Activated T-helper 17 cell treated with anti-CD3 and anti-CD28 coated beads, Interleukin-2, amount 50 U/mL, for 72 hours (primary cell): ENCODE measurements at regions not wholly inside any gene's neighbourhood (a gene's known extent, or its start where the extent isn't known, plus 50 kb on each side); places are given as distances from the start of the nearest gene placed in this dataset.

ENCODE experiments used
- ATAC-seq: fragments of 150-1000 bp; cut with Tn5 transposase; replicated peaks from 2 replicates; pipeline ENCODE4 v1.10.0; 2021; ENCODE audit warnings: mild to moderate bottlenecking, moderate library complexity
- H3K27ac Mint-ChIP-seq: one replicate; pipeline ENCODE4 v1.8.0; 2022; ENCODE audit warnings: mixed read lengths
- H3K27me3 Mint-ChIP-seq: one replicate; pipeline ENCODE4 v1.8.0; 2022; ENCODE audit warnings: mixed read lengths
- H3K36me3 Mint-ChIP-seq: one replicate; pipeline ENCODE4 v1.8.0; 2022; ENCODE audit warnings: low read depth, mild to moderate bottlenecking, mixed read lengths
- H3K4me1 Mint-ChIP-seq: one replicate; pipeline ENCODE4 v1.8.0; 2022; ENCODE audit warnings: mixed read lengths
- H3K4me3 Mint-ChIP-seq: one replicate; pipeline ENCODE4 v1.8.0; 2022; ENCODE audit warnings: mild to moderate bottlenecking, mixed read lengths
- H3K9me3 Mint-ChIP-seq: one replicate; pipeline ENCODE4 v1.8.0; 2022; ENCODE audit warnings: mixed read lengths

DNA sequence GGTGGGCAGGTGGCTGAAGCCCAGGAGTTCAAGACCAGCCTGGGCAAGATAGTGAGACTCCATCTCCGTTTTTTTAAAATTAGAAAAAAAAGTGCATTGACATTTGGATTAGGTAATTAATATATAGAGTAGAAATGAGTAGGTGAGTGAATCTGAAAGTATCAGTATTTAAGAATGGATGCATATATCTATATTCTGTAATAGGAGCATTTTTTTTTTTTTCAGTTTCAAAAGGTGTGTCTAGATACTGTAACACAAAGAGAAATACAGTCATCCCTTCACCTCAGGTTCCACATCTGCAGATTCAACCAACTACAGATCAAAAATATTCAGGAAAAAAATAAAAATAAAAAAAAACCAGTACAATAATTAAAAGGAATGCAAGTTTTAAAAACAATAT, 50.8 kb downstream of the RBM27 start:
- Mint-ChIP-seq H3K27me3 (no peaks in the 10 kb centered on the region), H3K36me3 (peaks cover 93% of the 10 kb centered on the region), H3K4me1 (peaks cover 12% of the 10 kb centered on the region), H3K27ac (peak overlapping the region; percentile 12), H3K9me3 (no peaks in the 10 kb centered on the region), H3K4me3 (no peak overlapping the region)
- ATAC-seq = peak; percentile 47

DNA sequence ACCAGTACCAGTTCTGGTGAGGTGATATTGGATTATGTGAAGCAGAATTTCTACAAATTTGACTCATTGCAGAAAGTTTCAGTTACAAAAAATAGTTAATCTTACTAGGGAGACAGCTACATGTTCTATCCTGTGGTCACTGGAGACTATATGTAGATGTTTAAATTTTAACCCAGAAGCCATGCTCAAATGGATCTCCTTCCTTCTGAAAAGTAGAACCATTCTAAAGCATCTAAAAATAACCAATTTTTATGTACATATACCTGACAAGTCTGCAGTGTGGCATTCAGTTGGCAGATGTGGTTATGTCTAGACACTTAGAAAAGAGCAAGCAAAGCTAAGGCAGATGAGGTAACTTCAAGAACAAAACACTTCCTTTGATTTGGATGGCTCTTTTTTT, 65.5 kb upstream of the POU4F3 start:
- ATAC-seq = no peak
- no peak overlapping the region for H3K4me3 Mint-ChIP-seq
- no peaks in the 10 kb centered on the region for H3K4me1 Mint-ChIP-seq
- H3K27me3 Mint-ChIP-seq = no peaks in the 10 kb centered on the region
- H3K9me3 Mint-ChIP-seq = no peaks in the 10 kb centered on the region
- no peak overlapping the region for H3K27ac Mint-ChIP-seq
- peaks cover 100% of the 10 kb centered on the region for H3K36me3 Mint-ChIP-seq

DNA sequence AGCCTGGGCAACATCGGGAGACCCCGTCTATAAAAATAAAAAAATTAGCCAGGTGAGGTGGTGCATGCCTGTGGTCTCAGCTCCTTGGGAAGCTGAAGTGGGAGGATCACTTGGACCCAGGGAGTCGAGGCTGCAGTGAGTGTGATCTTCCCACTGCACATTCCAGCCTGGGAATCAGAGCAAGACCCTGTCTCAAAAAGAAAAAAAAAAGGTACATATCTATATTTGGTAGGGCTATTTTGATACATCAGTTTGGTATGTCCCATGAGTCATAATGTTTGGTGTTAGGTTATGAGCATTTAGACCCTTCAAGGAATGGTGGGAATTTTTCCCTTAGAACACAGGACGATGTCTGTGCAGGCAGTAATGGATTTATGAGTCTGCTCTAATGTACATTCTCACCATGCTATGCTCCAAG, 55.3 kb upstream of the POU4F3 start:
- Mint-ChIP-seq H3K9me3 (no peaks in the 10 kb centered on the region), H3K36me3 (peaks cover 92% of the 10 kb centered on the region), H3K27me3 (no peaks in the 10 kb centered on the region), H3K4me1 (no peaks in the 10 kb centered on the region), H3K27ac (no peak overlapping the region), H3K4me3 (no peak overlapping the region)
- no peak for ATAC-seq

DNA sequence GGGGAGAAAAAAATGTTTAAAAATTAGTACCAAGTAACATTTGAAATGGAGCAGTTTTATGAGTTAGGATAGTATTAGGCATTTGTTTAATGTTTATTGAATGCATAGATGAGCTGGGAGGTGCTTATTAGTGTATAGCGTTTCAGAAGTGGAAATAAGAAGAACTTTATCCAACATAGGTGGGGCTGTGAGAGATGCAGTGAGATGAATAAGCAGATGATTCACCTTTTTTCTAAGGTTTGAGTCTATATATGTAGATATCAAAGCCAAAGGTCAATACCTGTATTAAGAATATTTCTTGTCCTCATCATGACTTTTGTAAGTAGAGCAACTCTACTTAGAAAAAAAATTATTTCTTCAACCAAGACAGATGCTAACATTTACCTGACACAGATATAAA, 54.6 kb upstream of the POU4F3 start:
- no peak for ATAC-seq
- H3K36me3 Mint-ChIP-seq = peaks cover 89% of the 10 kb centered on the region
- no peaks in the 10 kb centered on the region for H3K9me3 Mint-ChIP-seq
- no peaks in the 10 kb centered on the region for H3K27me3 Mint-ChIP-seq
- H3K4me1 Mint-ChIP-seq = no peaks in the 10 kb centered on the region
- peak overlapping the region; percentile 43 for H3K27ac Mint-ChIP-seq
- H3K4me3 Mint-ChIP-seq = no peak overlapping the region
